Left ventricle myocardium inferior (tissue), 1 donor: ENCODE measurements at regions not wholly inside any gene's neighbourhood (a gene's known extent, or its start where the extent isn't known, plus 50 kb on each side); places are given as distances from the start of the nearest gene placed in this dataset.
"Not testable (repeated sequence)": the region's sequence is repeated elsewhere in the genome, so short reads cannot be mapped to it uniquely, and the experiment has no call there.

Source experiments
- DNase-seq: peaks from one replicate; pipeline ENCODE4 v3.0.0-alpha.2; 2020
- H3K27ac ChIP-seq: fragments of 200-600 bp; replicated peaks from 2 replicates; pipeline ENCODE4 v1.8.0; 2021
- H3K27me3 ChIP-seq: fragments of 200-600 bp; 2 replicates; pipeline ENCODE4 v1.8.0; 2021; ENCODE audit warnings: low read depth
- H3K36me3 ChIP-seq: fragments of 200-600 bp; 2 replicates; pipeline ENCODE4 v1.8.0; 2021
- H3K4me1 ChIP-seq: fragments of 200-600 bp; 2 replicates; pipeline ENCODE4 v1.8.0; 2021
- H3K4me3 ChIP-seq: fragments of 200-600 bp; 2 replicates; pipeline ENCODE4 v1.8.0; 2021; ENCODE audit warnings: mild to moderate bottlenecking, moderate library complexity
- H3K9me3 ChIP-seq: fragments of 200-600 bp; replicated peaks from 2 replicates; pipeline ENCODE4 v1.8.0; 2021
- CTCF ChIP-seq: fragments of 200-600 bp; IDR thresholded peaks from 2 replicates; pipeline ENCODE4 v1.8.0; 2021; ENCODE audit warnings: antibody characterized with exemption, mild to moderate bottlenecking, borderline replicate concordance
- intact Hi-C: fragments of 100-400 bp; cut with micrococcal nuclease; formaldehyde crosslinking; loops from one replicate; pipeline ENCODE4 v1.11.0; 2022
- donor health status: DM: no; HTN: yes; CAD: no; lungs with severe emphysema.

- H3K27ac ChIP-seq: no peak overlapping the region
- DNase-seq: no peak
- H3K36me3 ChIP-seq: no peaks in the 10 kb centered on the region
- H3K4me3 ChIP-seq: no peak overlapping the region
- H3K4me1 ChIP-seq: no peaks in the 10 kb centered on the region
- no peaks in the 10 kb centered on the region for H3K9me3 ChIP-seq
- intact Hi-C loops: no loop called here
- TF ChIP-seq CTCF: no peak
- H3K27me3 ChIP-seq: no peaks in the 10 kb centered on the region
Measured at GRCh38 chr11:87897921-87898320, 277.3 kb downstream of the RAB38 start.

- Histone ChIP-seq H3K27ac (no peak overlapping the region), H3K4me1 (no peaks in the 10 kb centered on the region), H3K4me3 (no peak overlapping the region), H3K27me3 (no peaks in the 10 kb centered on the region), H3K36me3 (no peaks in the 10 kb centered on the region), H3K9me3 (no peaks in the 10 kb centered on the region)
- intact Hi-C loops: no loop called here
- no peak for TF ChIP-seq CTCF
- DNase-seq: no peak
Measured at GRCh38 chr11:87897071-87897470, 278.2 kb downstream of the RAB38 start.

GRCh38 chr11:87894961-87895360 lies 280.3 kb downstream of the RAB38 start:
- intact Hi-C loops: no loop called here
- no peaks in the 10 kb centered on the region for H3K9me3 ChIP-seq
- no peak overlapping the region for H3K27ac ChIP-seq
- no peak overlapping the region for H3K4me3 ChIP-seq
- no peaks in the 10 kb centered on the region for H3K4me1 ChIP-seq
- H3K36me3 ChIP-seq: no peaks in the 10 kb centered on the region
- H3K27me3 ChIP-seq: no peaks in the 10 kb centered on the region
- TF ChIP-seq CTCF: no peak
- DNase-seq: no peak

- TF ChIP-seq CTCF: no peak
- Histone ChIP-seq H3K27ac (no peak overlapping the region), H3K36me3 (no peaks in the 10 kb centered on the region), H3K27me3 (no peaks in the 10 kb centered on the region), H3K9me3 (no peaks in the 10 kb centered on the region), H3K4me3 (no peak overlapping the region), H3K4me1 (no peaks in the 10 kb centered on the region)
- intact Hi-C loops: no loop called here
- DNase-seq: no peak
Measured at GRCh38 chr11:87892291-87892690, 283.0 kb downstream of the RAB38 start.

GRCh38 chr11:87889126-87889525 lies 286.1 kb downstream of the RAB38 start:
- H3K27me3 ChIP-seq: no peaks in the 10 kb centered on the region
- no peaks in the 10 kb centered on the region for H3K36me3 ChIP-seq
- intact Hi-C loops: no loop called here
- H3K4me1 ChIP-seq: no peaks in the 10 kb centered on the region
- H3K9me3 ChIP-seq: no peaks in the 10 kb centered on the region
- no peak overlapping the region for H3K27ac ChIP-seq
- no peak for DNase-seq
- H3K4me3 ChIP-seq: no peak overlapping the region
- TF ChIP-seq CTCF: no peak

- H3K27ac ChIP-seq, H3K27me3 ChIP-seq, H3K36me3 ChIP-seq, H3K9me3 ChIP-seq, intact Hi-C loops, H3K4me3 ChIP-seq, H3K4me1 ChIP-seq, DNase-seq: not testable (repeated sequence)
Measured at GRCh38 chr11:87885084-87885483, 290.2 kb downstream of the RAB38 start.
